ENCODE measurements at regions not wholly inside any gene's neighbourhood (a gene's known extent, or its start where the extent isn't known, plus 50 kb on each side); places are given as distances from the start of the nearest gene placed in this dataset.

GRCh38 chr9:16028548-16028947 lies 475.7 kb downstream of the CCDC171 start:
- no peaks in the 10 kb centered on the region for H4K20me1 ChIP-seq (replicated peaks; ENCODE audit: control insufficient read depth, insufficient read depth, low read length)
- POLR2A ChIA-PET, result no interaction called here
- no peak for DNase-seq (ENCODE audit: extremely low read depth in 1 of 4, low spot score in 3 of 4)
- FAIRE-seq, result no peak
- H3K9me1 ChIP-seq (ENCODE audit: control insufficient read depth, insufficient read depth, low read length), result no peaks in the 10 kb centered on the region
- CTCF ChIA-PET (ENCODE audit: low intra/inter-chr PET ratio), result no interaction called here
- no TSS peak for BruUV-seq (replicated peaks)
- no peaks in the 10 kb centered on the region for H3K79me2 ChIP-seq (ENCODE audit: control insufficient read depth, insufficient read depth, low read length)
- H3K4me3 ChIP-seq, result no peak overlapping the region
- intact Hi-C loops (cut with micrococcal nuclease), result no loop called here
- no peaks in the 10 kb centered on the region for H3K27me3 ChIP-seq (ENCODE audit: control insufficient read depth in 2 of 2, insufficient read depth in 2 of 2, low read length in 2 of 2)
- TF ChIP-seq FOXP1 (CRISPR knock-in tag; IDR thresholded peaks at IDR 0.05) (no peak), CSDE1 (IDR thresholded peaks at IDR 0.05) (no peak), POLR2A (conservative IDR thresholded peaks at IDR 0.05) (no peak)
- 5% methylated on average over 2 of the region's 2 CpGs for WGBS (ENCODE audit: insufficient coverage, low coverage, missing lambda C conversion rate)
- in situ Hi-C loops (cut with MboI), result no loop called here
- no peaks in the 10 kb centered on the region for H3K4me1 ChIP-seq (replicated peaks in 1 of 2; ENCODE audit: control insufficient read depth in 2 of 2, insufficient read depth in 2 of 2, low read length in 2 of 2)
- no peaks in the 10 kb centered on the region for H3K36me3 ChIP-seq (ENCODE audit: control insufficient read depth, insufficient read depth, low read length)
- no peak overlapping the region for H2AFZ ChIP-seq (ENCODE audit: low read depth, low read length)
- no peak overlapping the region for H3K9ac ChIP-seq (ENCODE audit: insufficient read depth in 1 of 2, low read depth in 2 of 2, low read length in 2 of 2)
- H3K9me3 ChIP-seq (replicated peaks; ENCODE audit: control insufficient read depth, insufficient read depth, low read depth, low read length), result no peaks in the 10 kb centered on the region
- no peak for ATAC-seq
- H3K4me2 ChIP-seq (ENCODE audit: insufficient read depth, low read length), result no peak overlapping the region
- H3K27ac ChIP-seq (ENCODE audit: extremely low read depth, low read depth, low read length), result no peak overlapping the region

DNA sequence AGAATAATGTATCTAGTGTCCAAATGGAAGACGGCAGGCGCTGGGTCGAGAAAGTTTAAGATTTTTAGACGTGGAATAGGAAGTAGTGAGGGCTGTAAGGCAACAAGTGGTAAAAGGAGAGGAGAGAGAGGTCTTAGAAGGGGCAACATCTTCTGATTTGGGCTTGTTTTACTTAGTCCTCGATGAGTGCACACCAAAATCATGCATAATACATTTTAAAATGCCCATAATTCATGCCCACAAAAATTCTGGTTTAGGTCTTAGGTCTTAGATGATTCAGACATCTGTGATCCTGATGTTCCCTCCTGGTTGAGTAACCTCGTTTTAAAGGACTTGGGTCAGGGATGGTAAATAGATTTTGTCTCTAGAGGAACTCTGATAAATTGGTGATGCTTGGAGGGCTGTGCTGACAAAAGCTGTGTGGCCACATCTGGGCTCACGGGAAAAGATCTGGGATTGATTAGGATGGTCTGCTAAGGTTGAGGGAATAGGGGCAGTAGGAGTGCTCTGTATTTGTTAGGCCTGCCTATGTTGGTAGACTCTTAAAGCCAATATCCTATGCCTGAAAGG lies 476.3 kb downstream of the CCDC171 start:
- Histone ChIP-seq H3K4me3 (no peak overlapping the region), H3K79me2 (ENCODE audit: control insufficient read depth, insufficient read depth, low read length) (no peaks in the 10 kb centered on the region), H3K9ac (ENCODE audit: insufficient read depth in 1 of 2, low read depth in 2 of 2, low read length in 2 of 2) (no peak overlapping the region), H4K20me1 (replicated peaks; ENCODE audit: control insufficient read depth, insufficient read depth, low read length) (no peaks in the 10 kb centered on the region), H3K4me1 (replicated peaks in 1 of 2; ENCODE audit: control insufficient read depth in 2 of 2, insufficient read depth in 2 of 2, low read length in 2 of 2) (no peaks in the 10 kb centered on the region), H2AFZ (ENCODE audit: low read depth, low read length) (no peak overlapping the region), H3K27ac (ENCODE audit: extremely low read depth, low read depth, low read length) (no peak overlapping the region), H3K36me3 (ENCODE audit: control insufficient read depth, insufficient read depth, low read length) (no peaks in the 10 kb centered on the region), H3K9me3 (replicated peaks; ENCODE audit: control insufficient read depth, insufficient read depth, low read depth, low read length) (no peaks in the 10 kb centered on the region), H3K4me2 (ENCODE audit: insufficient read depth, low read length) (no peak overlapping the region), H3K9me1 (ENCODE audit: control insufficient read depth, insufficient read depth, low read length) (no peaks in the 10 kb centered on the region), H3K27me3 (ENCODE audit: control insufficient read depth in 2 of 2, insufficient read depth in 2 of 2, low read length in 2 of 2) (no peaks in the 10 kb centered on the region)
- POLR2A ChIA-PET, result no interaction called here
- in situ Hi-C loops (cut with MboI), result no loop called here
- intact Hi-C loops (cut with micrococcal nuclease), result no loop called here
- FAIRE-seq (no peak), DNase-seq (ENCODE audit: extremely low read depth in 1 of 4, low spot score in 3 of 4) (no peak), ATAC-seq (no peak)
- CTCF ChIA-PET (ENCODE audit: low intra/inter-chr PET ratio), result no interaction called here
- BruUV-seq (replicated peaks), result no TSS peak
- WGBS (ENCODE audit: insufficient coverage, low coverage, missing lambda C conversion rate), result 0% methylated on average over 7 of the region's 7 CpGs
- TF ChIP-seq EWSR1 (IDR thresholded peaks at IDR 0.05; ENCODE audit: borderline replicate concordance, low read depth, partially characterized antibody) (no peak), HOXB6 (CRISPR knock-in tag; IDR thresholded peaks at IDR 0.05; ENCODE audit: borderline replicate concordance) (no peak), KLF6 (CRISPR knock-in tag; IDR thresholded peaks at IDR 0.05; ENCODE audit: borderline replicate concordance) (no peak), CTCF (IDR thresholded peaks at IDR 0.05 in 2 of 3, conservative IDR thresholded peaks at IDR 0.05 in 1 of 3; ENCODE audit: insufficient read depth in 2 of 3, low read depth in 1 of 3, low read length in 3 of 3) (no peak), TEAD4 (IDR thresholded peaks at IDR 0.05; ENCODE audit: low read length) (no peak), TEAD4 (CRISPR knock-in tag; IDR thresholded peaks at IDR 0.05; ENCODE audit: borderline replicate concordance) (no peak), NUFIP1 (IDR thresholded peaks at IDR 0.05; ENCODE audit: partially characterized antibody) (no peak), SMAD1 (IDR thresholded peaks at IDR 0.05; ENCODE audit: low read depth, low read length, partially characterized antibody) (no peak), ZNF324 (CRISPR knock-in tag; IDR thresholded peaks at IDR 0.05) (no peak), HIVEP1 (CRISPR knock-in tag; IDR thresholded peaks at IDR 0.05) (no peak)
- TF ChIP-seq, protein P1, sequence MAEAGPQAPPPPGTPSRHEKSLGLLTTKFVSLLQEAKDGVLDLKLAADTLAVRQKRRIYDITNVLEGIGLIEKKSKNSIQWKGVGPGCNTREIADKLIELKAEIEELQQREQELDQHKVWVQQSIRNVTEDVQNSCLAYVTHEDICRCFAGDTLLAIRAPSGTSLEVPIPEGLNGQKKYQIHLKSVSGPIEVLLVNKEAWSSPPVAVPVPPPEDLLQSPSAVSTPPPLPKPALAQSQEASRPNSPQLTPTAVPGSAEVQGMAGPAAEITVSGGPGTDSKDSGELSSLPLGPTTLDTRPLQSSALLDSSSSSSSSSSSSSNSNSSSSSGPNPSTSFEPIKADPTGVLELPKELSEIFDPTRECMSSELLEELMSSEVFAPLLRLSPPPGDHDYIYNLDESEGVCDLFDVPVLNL (CRISPR knock-in tag; IDR thresholded peaks at IDR 0.05; ENCODE audit: low read depth), result no peak

Measured in K562 (cell line).